GM19239 (cell line): ENCODE measurements at regions not wholly inside any gene's neighbourhood (a gene's known extent, or its start where the extent isn't known, plus 50 kb on each side); places are given as distances from the start of the nearest gene placed in this dataset.
"Not testable (repeated sequence)": the region's sequence is repeated elsewhere in the genome, so short reads cannot be mapped to it uniquely, and the experiment has no call there.

ENCODE experiments used
- DNase-seq: peaks from one replicate; pipeline ENCODE4 v3.0.0; 2011; ENCODE audit warnings: low spot score; ENCODE audit not compliant: insufficient read length
- FAIRE-seq: peaks from 2 replicates; lab custom pipeline; 2011; peaks lifted over from hg19 to GRCh38; lab: Jason Lieb, UNC

DNA sequence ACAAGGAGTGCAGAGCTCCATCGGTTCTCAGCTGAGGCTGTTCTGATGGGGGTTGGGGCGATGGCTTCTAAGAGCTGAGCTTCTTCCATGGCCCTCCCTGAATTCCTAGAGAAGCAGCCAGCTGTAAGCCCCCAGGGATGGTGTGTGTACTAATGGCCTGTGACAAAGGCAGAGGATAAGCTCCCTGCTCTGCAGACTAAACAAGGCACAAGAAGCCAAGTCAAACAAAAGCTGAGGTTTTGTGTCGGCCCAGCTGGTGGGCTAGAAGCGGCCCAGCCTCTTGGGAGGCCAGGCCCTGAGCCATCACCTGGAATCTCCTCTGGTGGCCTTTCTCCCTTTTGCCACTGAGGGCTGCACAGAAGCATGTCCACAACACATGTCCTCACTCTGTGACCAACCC, 75.0 kb upstream of the XPA start:
- DNase-seq, result no peak
- no peak for FAIRE-seq

DNA sequence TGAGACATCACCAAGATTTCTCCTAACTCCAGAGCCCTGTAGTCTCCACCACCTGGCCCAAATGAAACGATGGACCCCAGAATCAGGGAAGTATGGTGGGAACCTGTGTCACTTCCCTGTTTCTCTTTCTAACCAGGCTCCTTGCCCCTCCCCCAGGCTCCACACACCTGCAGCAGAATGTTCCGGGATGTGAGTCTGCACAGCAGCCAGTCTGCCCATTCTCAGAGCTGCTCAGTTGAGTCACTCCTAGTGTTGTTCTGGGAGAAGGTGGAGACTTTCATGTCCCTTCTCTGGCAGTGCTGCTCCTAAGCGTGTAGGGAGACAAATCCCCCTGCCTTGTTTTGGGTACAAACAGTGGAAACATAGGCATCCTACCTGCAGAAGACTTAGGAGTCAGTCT, 76.0 kb upstream of the XPA start:
- DNase-seq, result no peak
- no peak for FAIRE-seq

DNA sequence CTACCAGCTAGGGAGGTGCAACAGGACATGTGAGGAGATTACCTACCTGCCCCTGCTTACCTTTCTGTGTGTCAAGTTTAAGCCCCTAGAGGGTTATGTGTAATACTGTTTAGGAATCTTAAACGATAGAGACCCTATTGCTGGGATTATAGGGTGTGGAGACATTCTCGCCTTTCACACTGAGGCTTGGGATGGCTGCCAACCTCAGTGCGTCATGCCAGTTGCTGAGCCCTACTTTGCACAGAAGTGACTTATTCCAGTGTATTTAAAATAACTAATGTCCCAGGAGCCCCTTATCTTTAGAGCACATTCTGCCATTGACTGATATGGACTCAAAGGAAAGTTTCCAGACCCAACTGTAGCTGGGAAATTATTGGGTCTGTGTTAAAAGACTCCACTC, 76.6 kb upstream of the XPA start:
- FAIRE-seq (no peak), DNase-seq (no peak)

DNA sequence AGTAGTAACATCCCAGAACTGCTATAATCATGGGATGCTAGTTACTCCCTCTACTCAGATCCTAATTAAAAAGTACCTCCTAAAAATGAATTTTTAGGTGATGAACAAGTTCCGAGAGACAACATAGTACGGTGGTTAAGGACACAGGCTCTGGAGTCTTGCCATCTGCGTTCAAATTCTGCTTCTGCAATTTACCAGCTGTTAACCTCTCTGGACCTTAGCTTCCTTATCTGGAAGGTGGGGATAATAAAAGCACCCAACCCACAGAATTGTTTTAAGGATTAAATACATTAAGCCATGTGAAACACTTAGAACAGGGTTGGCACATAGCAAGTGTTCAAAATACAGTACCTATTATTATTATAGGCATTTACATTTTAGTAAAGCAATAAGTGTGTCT, 77.5 kb upstream of the XPA start:
- DNase-seq (no peak), FAIRE-seq (no peak)

DNA sequence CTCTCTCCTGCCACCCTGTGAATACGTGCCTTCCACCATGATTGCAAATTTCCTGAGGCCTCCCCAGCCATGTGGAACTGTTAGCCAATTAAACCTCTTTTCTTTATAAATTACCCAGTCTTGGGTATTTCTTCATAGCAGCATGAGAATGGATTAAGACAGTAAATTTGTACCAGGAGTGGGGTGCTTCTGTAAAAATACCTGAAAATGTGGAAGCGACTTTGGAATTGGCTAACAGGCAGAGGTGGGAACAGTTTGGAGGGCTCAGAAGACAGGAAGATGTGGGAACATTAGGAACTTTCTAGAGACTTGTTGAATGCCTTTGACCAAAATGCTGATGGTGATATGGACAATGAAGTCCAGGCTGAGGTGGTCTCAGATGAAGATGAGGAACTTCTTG, 74.3 kb upstream of the FOXE1 start:
- not testable (repeated sequence) for FAIRE-seq

DNA sequence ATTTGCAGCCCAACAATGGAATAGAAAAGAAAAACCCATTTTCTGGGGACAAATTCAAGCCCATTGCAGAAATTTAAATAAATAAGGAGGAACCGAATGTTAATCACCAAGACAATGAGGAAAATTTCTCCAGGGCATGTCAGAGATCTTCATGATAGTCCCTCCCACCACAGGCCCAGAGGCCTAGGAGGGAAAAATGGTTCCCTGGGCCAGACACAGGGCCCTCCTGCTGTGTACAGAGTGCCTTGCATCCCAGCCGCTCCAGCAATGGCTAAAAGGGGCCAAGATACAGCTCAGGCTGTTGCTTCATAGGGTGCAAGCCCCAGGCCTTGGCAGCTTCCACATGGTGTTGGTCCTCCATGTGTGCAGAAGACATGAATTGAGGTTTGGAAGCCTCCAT, 73.4 kb upstream of the FOXE1 start:
- DNase-seq (no peak), FAIRE-seq (no peak)

More for the DNA sequence above, 74.3 kb upstream of the FOXE1 start:
- not testable (repeated sequence) for DNase-seq

DNA sequence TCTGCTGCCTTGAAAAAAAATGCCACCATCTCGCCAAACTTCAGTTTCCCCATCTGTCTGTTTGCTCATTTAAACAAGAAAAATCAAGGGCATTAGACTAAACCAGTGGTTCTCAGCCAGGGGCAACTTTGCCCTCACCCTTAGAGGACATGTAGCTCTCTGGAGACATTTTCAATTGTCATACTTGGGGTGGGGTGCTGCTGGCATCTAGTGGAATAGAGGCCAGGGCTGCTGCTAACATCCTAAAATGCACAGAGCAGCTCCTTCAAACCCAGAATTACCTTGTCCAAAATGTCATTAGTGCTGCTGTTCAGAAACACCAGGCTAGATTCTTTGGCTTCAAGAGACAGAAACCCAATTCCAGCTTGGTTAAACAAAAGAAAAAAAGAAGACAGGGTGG, 71.1 kb upstream of the FOXE1 start:
- FAIRE-seq (no peak), DNase-seq (no peak)

DNA sequence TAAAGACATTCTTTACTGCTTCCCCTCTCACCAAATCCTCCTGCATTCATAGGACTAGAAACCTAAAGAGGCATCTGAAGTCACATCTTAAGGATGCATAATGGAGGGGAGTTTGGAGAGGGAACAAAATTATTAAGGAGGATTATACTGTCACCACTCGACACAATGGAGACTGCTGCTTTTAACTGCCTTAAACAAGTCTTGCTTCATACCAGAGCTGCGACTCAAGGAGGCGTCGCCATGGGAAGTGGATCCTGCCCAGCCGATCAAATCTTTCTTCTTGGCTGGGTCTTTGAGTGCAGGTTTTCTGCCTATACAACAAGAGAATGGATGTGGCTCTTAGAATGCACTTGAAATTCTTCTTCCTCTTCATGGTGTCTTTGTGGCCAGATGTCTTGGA, 66.7 kb upstream of the FOXE1 start:
- DNase-seq (no peak), FAIRE-seq (no peak)

DNA sequence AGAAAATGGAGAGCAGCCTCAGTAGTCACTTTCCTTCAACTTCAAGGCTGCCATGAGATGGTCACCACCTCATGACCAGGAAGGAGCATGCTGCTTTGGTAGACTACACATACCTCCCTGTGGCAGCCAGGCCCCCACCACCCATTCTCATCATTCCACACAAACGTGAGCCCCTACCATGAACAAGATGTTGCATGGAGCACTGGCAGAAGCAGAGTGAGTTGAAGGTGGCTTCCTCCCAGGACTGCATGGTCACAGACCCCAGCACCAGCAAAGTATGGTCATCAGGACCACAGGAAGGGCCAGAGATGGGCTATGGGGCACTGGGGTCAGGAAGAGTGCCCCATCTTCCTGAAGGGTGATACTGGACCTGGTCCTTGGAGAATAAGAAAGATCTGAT, 65.5 kb upstream of the FOXE1 start:
- FAIRE-seq, result no peak

DNA sequence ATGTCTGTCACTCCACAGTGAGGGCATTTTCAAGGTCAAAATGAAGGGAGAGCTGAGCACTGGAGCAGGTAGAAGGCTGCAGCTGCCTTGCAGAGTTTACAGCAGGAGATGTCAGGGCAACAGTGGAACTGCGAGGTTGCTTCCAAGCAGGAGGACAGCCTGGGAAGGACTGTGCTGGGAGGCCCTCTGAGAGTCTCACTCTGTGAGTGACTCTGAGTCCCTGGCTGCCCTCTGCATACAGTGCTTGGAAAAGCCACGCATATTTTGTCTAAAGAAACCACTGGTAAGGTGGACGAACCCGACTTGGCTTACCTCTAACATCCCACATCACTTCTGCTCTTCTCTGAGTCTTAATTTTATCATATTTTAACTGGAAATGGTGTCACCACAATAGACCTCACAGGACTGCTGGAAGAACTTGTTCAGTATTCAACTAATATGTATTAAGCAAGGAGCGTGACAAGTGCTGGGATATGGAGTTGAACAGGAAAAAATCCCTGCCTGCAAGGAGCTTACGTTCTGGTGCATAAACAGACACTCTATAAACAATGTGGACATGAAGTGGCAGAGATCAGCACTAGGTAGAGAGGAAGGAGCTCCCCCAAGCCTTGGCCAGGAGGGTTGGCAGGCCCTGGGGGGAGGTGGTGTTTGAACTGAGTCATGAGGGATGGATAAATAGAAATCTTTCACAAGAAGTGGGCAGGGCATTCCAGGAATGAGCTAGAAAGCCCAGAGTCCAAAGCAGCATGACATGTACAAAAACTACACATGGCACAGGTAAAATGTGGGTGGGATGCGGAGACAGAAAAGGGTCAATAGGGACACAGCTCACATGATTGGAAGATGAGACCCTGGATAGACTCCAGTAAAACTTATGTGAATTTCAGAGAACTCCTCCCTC, 64.0 kb upstream of the FOXE1 start:
- DNase-seq, result no peak
- FAIRE-seq, result no peak

More for the DNA sequence above, 65.5 kb upstream of the FOXE1 start:
- no peak for DNase-seq

DNA sequence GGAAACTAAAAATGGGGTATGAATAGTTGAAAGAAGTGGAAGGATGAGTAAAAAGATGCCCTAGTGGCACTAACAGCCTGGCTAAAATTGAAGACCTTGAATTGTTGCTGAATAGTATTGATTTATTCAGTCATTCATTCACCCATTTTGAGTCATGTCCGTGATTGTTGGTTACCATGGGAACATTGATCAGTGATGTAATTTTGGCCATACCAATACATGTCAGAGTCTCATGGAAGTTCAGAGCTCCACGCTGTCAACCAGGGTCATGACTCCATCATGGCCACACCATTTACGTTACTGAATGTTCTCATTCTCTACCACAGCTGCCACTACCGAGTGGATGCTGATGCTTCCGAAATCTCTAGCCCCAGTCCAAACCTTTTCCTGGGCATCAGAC, 62.5 kb upstream of the FOXE1 start:
- DNase-seq (no peak), FAIRE-seq (no peak)

DNA sequence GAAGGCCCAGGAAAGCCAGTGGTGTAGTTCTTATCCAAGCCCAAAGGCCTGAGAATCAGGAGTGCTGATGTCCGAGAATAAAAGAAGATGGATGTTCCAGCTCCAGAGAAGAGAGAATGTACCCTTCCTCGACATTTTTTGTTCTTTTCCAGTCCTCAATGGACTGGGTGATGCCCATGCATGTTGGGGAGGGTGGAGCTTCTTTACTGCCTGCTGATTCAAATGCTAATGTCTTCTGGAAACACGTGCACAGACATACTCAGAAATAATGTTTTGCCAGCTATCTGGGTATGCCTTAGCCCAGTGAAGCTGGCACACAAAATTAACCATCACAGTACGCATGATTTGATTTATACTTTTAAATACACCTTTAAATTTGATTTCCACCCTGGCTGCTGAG, 61.5 kb upstream of the FOXE1 start:
- FAIRE-seq (no peak), DNase-seq (no peak)

DNA sequence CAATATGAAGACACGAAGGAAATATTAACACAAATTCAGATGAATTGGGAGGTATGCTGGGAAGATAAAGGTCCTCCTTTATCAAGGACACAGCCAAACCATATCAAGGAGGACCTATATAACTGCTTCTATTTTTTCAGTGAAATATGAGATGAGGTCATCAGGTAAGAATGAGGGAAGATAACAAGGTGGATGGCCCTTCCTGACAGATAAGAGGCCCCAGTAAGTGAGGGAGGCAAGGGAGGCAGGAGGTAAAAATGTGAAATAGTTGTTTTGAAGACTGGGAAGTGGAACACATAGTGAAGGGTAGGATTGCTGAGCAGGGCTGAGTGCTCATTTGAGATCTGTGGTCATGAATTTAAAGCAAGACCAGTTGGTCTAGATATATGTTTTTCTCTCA, 60.0 kb upstream of the FOXE1 start:
- DNase-seq, result no peak
- no peak for FAIRE-seq

DNA sequence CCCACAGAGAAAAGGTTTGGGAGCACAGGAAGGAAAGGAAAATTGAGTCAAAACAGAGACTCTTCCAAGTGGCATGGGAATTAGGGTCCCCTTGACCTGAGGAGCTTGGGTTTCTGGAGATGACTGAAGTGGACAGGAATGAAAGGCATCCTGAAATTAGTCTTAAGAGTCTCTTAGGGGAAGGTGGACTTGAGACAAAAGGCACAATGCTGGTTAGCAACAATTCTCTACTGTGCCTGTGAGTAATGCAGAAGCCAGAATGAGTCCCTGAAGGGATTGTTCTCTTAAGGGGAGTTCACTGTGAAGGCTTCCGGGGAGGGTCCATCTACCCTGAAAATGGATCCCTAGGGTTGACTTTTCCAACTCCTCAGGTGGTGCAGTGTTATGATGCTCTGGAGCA, 58.4 kb upstream of the FOXE1 start:
- no peak for FAIRE-seq

DNA sequence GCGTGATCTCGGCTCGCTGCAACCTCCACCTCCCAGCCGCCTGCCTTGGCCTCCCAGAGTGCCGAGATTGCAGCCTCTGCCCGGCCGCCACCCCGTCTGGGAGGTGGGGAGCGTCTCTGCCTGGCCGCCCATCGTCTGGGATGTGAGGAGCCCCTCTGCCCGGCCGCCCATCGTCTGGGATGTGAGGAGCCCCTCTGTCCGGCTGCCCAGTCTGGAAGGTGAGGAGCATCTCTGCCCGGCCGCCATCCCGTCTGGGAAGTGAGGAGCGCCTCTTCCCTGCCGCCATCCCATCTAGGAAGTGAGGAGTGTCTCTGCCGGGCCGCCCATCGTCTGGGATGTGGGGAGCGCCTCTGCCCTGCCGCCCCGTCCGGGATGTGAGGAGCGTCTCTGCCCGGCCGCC, 56.9 kb upstream of the FOXE1 start:
- not testable (repeated sequence) for FAIRE-seq, DNase-seq

More for the DNA sequence above, 58.4 kb upstream of the FOXE1 start:
- no peak for DNase-seq

DNA sequence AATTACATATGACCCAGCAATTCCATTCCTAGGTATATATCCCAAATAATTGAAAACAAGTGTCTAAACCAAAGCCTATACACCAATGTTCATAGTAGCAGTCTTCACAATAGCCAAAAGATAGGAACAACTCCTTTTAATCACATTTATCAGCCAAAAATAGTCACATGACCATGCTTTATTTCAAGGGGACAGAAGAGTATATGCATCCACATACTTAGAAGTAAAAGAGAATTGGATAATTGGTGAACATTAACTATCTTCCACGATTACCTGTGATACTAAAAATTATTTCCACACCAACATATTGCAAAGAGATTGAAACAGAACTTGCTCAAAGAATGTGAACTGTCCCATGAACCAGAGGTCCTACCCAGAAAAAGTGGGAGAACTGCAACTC, 51.8 kb upstream of the FOXE1 start:
- FAIRE-seq (no peak), DNase-seq (no peak)

DNA sequence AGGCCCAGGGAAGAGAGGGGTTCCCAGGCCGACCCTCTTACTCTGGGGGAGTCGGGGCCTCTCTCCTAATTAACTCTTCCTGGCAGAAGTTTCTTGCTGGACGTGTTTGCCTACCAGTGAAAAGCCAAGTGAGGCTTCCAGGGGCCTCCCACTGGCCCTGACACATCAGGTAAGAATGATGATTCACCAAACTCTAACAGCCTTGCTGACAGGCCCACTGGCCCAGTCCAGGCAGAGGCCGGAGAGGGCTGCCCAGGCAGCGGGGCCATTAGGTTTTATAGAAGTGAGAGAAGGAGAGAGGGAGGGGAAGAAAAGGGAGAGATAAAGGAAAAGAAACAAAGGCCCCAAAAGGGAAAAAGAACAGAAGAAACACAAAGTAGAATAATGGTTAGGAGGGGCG, 50.8 kb upstream of the FOXE1 start:
- FAIRE-seq, result no peak
- no peak for DNase-seq

DNA sequence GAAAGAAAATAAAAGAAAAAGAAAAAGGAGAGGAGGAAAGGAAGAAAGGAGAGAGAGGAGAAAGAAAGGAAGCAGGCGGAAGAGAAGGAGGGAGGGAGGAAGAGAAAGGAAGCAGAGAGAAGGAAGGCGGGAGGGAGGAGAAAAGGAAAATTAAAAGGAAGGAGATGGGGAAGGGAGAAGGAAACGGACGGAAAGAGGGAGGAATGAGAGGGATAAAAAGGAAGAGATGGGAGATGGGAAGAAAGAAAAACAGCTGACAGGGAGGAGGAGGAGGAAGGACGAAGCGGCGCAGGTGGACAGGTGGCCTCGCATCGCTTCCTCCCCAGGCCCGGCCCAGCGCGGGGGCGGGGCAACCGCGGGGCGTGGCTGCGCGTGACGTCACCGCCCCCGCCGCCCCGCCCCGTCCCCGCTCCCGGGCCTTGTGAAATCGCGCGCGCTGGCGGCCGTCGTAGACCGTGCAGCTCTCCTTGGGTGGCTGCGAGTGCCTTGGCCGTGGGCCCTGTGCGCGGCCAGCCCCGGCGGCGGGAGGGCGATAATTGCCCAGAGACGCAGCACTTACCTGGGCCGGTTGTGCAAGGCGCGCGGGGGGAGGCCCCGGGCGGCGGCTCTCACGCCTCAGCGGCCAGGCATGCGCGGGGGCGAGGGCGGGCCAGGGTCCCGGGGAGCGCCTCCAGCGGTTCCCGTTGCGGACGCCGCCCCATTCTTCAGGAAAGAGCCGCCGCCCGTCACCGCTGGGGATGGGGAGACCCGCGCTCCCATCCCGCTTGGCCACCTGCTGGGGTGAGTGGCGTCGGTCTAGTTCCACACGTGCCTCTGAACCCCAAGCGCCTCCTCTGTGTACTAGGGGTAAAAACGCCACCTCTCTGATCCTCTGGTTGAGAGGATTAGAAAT, 49.6 kb upstream of the FOXE1 start:
- DNase-seq (peak; percentile 86), FAIRE-seq (peak; percentile 51)
